GM12892 (cell line): ENCODE measurements at regions not wholly inside any gene's neighbourhood (a gene's known extent, or its start where the extent isn't known, plus 50 kb on each side); places are given as distances from the start of the nearest gene placed in this dataset.
"Not testable (repeated sequence)": the region's sequence is repeated elsewhere in the genome, so short reads cannot be mapped to it uniquely, and the experiment has no call there.

Experiments
- POLR2AphosphoS5 ChIP-seq: IDR thresholded peaks from 2 replicates; pipeline ENCODE4 v1.6.1; 2011; ENCODE audit warnings: low read depth, low read length, control low read depth
- TAF1 ChIP-seq: IDR thresholded peaks from 2 replicates; pipeline ENCODE4 v1.6.1; 2011; ENCODE audit warnings: low read depth, mild to moderate bottlenecking, control low read depth, low read length, borderline replicate concordance

DNA sequence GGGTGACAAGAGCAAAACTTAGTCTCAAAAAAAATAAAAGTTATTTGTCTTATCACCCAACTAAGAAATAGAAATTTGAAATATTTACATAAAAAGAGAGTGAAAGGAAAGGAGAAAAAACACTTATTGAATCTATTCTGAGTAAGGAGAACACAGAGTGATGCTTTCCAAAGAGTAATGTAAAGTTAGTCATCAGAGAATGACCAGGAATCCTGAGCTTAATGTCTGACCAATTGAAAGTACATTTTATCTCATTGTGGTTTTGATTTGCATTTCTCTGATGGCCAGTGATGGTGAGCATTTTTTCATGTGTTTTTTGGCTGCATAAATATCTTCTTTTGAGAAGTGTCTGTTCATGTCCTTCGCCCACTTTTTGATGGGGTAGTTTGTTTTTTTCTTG, 300.2 kb upstream of the TNC start:
- not testable (repeated sequence) for TF ChIP-seq POLR2AphosphoS5, TAF1
